Tibial nerve (tissue), 4 donors: ENCODE measurements at regions not wholly inside any gene's neighbourhood (a gene's known extent, or its start where the extent isn't known, plus 50 kb on each side); places are given as distances from the start of the nearest gene placed in this dataset. TPM values are rescaled to one million over a fixed set of nuclear protein-coding genes. Genes with fewer than 3 reads are reported as not detected.

Experiments
- DNase-seq, 2 donors: peaks; one replicate each; pipeline ENCODE4 v3.0.0-alpha.2; 2019; ENCODE audit warnings: low spot score in 2 of 2
- H3K27ac ChIP-seq, 4 donors: fragments of 200-600 bp; sonication (generic) in 3 of 4; one replicate each; pipeline ENCODE4 v1.5.1; 2017 to 2019; ENCODE audit warnings: mild to moderate bottlenecking in 1 of 4
- H3K27me3 ChIP-seq, 2 donors: fragments of 200-600 bp; sonication (generic) in 1 of 2; one replicate each; pipeline versions ENCODE4 v1.5.1 to v1.6.0; 2017 to 2019
- H3K36me3 ChIP-seq, 3 donors: fragments of 200-600 bp; sonication (generic); one replicate each; pipeline ENCODE4 v1.5.1; 2018 to 2019
- H3K4me1 ChIP-seq, 4 donors: fragments of 200-600 bp; sonication (generic) in 3 of 4; one replicate each; pipeline ENCODE4 v1.5.1; 2017 to 2019
- H3K4me3 ChIP-seq, 4 donors: fragments of 200-600 bp; sonication (generic) in 3 of 4; one replicate each; pipeline ENCODE4 v1.5.1; 2017 to 2019; ENCODE audit warnings: mild to moderate bottlenecking in 1 of 4, moderate library complexity in 1 of 4
- H3K9me3 ChIP-seq, 4 donors: fragments of 200-600 bp; sonication (generic) in 3 of 4; one replicate each; pipeline ENCODE4 v1.5.1; 2017 to 2019
- CTCF ChIP-seq, 5 experiments: fragments of 200-600 bp in 3 of 5; fragments of 450-650 bp in 2 of 5; sonication (generic) in 3 of 5; IDR thresholded peaks; one replicate each; pipeline ENCODE4 v1.5.1; 2016 to 2019; ENCODE audit warnings: antibody characterized with exemption in 5 of 5, mild to moderate bottlenecking in 3 of 5, moderate library complexity in 2 of 5
- EP300 ChIP-seq, 2 donors: sonication (generic); formaldehyde crosslinking; IDR thresholded peaks; one replicate each; pipeline ENCODE4 v1.6.1; 2017; ENCODE audit warnings: antibody characterized with exemption in 2 of 2, mild to moderate bottlenecking in 1 of 2
- POLR2A ChIP-seq, 2 donors: fragments of 450-650 bp; IDR thresholded peaks; one replicate each; pipeline ENCODE4 v1.6.1; 2017; ENCODE audit warnings: antibody characterized with exemption in 2 of 2, mild to moderate bottlenecking in 2 of 2, moderate library complexity in 2 of 2
- WGBS, 2 donors: methylation state at CpG; one replicate each; pipeline ENCODE4 v1.1.5; 2018; 5-methylcytosine and 5-hydroxymethylcytosine counted together
- small RNA-seq: library from RNA; depleted of rRNA; stranded (forward); fragments of <200 nt; gene quantifications from one replicate; pipeline ENCODE3, GENCODE V24; 2016

- H3K9me3 ChIP-seq, result no peaks in the 10 kb centered on the region
- no peaks in the 10 kb centered on the region for H3K36me3 ChIP-seq
- no peak overlapping the region for H3K27ac ChIP-seq
- no peak for DNase-seq
- TF ChIP-seq POLR2A (IDR thresholded peaks at IDR 0.05) (no peak), EP300 (IDR thresholded peaks at IDR 0.05) (no peak), CTCF (IDR thresholded peaks at IDR 0.05) (no peak)
- WGBS, 2 donors, result 28% methylated on average over 3 of the region's 3 CpGs
- H3K27me3 ChIP-seq, result no peaks in the 10 kb centered on the region
- H3K4me1 ChIP-seq, result peaks cover 0 to 13% (median 0%) of the 10 kb centered on the region in 4 donors
- H3K4me3 ChIP-seq, result no peak overlapping the region
These were observed 63.4 kb upstream of the ARHGAP28 start for GRCh38 chr18:6666012-6666685.

GRCh38 chr18:6668836-6669235, 60.7 kb upstream of the ARHGAP28 start:
- Histone ChIP-seq H3K9me3 (no peaks in the 10 kb centered on the region), H3K4me3 (no peak overlapping the region), H3K27ac (no peak overlapping the region), H3K4me1 (peaks cover 0 to 13% (median 0%) of the 10 kb centered on the region in 4 donors), H3K36me3 (no peaks in the 10 kb centered on the region), H3K27me3 (no peaks in the 10 kb centered on the region)
- WGBS, 2 donors, result 43 to 49% methylated on average over 1 of the region's 1 CpG
- no peak for DNase-seq
- TF ChIP-seq EP300 (IDR thresholded peaks at IDR 0.05) (no peak), CTCF (IDR thresholded peaks at IDR 0.05) (no peak), POLR2A (IDR thresholded peaks at IDR 0.05) (no peak)

- no peak for TF ChIP-seq CTCF (IDR thresholded peaks at IDR 0.05)
- no peak for TF ChIP-seq EP300 (IDR thresholded peaks at IDR 0.05)
- no peak for TF ChIP-seq POLR2A (IDR thresholded peaks at IDR 0.05)
- Histone ChIP-seq H3K4me3 (no peak overlapping the region), H3K27ac (no peak overlapping the region), H3K36me3 (no peaks in the 10 kb centered on the region), H3K9me3 (no peaks in the 10 kb centered on the region), H3K27me3 (no peaks in the 10 kb centered on the region), H3K4me1 (no peaks in the 10 kb centered on the region)
- DNase-seq, result no peak
- 51 to 66% methylated on average over 2 of the region's 2 CpGs for WGBS, 2 donors
These were observed 56.7 kb upstream of the ARHGAP28 start for GRCh38 chr18:6672821-6673308.

DNA sequence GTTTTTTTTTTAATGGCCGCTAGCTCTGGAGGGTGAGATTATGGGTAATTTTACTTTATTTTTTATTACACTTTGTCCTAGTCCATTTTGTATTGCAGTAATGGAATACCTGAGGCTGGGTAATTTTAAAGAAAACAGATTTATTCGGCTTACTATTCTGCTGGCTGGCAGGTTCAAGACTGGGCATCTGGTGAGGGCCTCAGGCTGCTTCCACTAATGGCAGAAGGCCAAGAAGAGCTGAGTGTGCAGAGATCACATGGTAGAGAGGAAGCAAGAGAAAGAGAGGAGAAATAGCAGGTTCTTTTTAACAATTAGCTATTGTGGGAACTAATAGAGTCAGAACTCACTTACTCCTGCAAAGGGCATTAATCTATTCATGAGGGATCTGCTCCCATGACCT, 52.4 kb upstream of the ARHGAP28 start:
- Histone ChIP-seq H3K27ac (no peak overlapping the region), H3K4me1 (no peaks in the 10 kb centered on the region), H3K36me3 (no peaks in the 10 kb centered on the region), H3K9me3 (no peaks in the 10 kb centered on the region), H3K4me3 (no peak overlapping the region), H3K27me3 (no peaks in the 10 kb centered on the region)
- TF ChIP-seq CTCF (IDR thresholded peaks at IDR 0.05), result no peak
- no peak for TF ChIP-seq POLR2A (IDR thresholded peaks at IDR 0.05)
- TF ChIP-seq EP300 (IDR thresholded peaks at IDR 0.05), result no peak
- DNase-seq, result no peak
- WGBS, 2 donors, result 90 to 97% methylated on average over 2 of the region's 2 CpGs

- Histone ChIP-seq H3K9me3 (no peaks in the 10 kb centered on the region), H3K36me3 (no peaks in the 10 kb centered on the region), H3K27ac (no peak overlapping the region), H3K4me1 (no peaks in the 10 kb centered on the region), H3K27me3 (no peaks in the 10 kb centered on the region), H3K4me3 (no peak overlapping the region)
- TF ChIP-seq POLR2A (IDR thresholded peaks at IDR 0.05) (no peak), CTCF (IDR thresholded peaks at IDR 0.05) (no peak), EP300 (IDR thresholded peaks at IDR 0.05) (no peak)
- no peak for DNase-seq
- 40 to 57% methylated on average over 4 of the region's 4 CpGs for WGBS, 2 donors
These were observed 50.3 kb upstream of the ARHGAP28 start for GRCh38 chr18:6679201-6679600.

Small RNAs in the stretch of these regions (small RNA-seq; reads per million reads assigned to genes)
- gene RN7SL282P, result not detected
